ENCODE measurements at regions not wholly inside any gene's neighbourhood (a gene's known extent, or its start where the extent isn't known, plus 50 kb on each side); places are given as distances from the start of the nearest gene placed in this dataset.

DNA sequence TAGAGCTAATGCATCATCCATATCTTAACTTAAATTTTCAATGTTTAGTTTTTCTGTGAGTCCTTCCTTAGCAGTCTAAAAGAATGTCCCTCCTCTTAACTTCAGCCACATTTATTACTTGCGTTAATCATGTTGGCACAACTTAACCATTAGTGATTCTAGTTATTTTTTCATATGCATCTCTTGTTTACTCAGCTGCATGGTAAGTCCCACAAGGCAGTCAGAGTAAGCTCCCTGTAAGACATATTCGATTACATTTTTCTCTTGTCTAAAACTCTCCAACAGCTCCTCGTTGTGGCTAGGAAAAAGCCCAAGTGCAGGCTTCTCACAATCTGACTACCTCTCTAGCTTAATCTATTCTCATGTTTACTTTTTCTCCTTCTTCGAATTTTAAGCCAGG lies 2045.3 kb upstream of the PIK3C3 start:
- H3K27ac ChIP-seq, result no peak overlapping the region
- TF ChIP-seq, protein P1, sequence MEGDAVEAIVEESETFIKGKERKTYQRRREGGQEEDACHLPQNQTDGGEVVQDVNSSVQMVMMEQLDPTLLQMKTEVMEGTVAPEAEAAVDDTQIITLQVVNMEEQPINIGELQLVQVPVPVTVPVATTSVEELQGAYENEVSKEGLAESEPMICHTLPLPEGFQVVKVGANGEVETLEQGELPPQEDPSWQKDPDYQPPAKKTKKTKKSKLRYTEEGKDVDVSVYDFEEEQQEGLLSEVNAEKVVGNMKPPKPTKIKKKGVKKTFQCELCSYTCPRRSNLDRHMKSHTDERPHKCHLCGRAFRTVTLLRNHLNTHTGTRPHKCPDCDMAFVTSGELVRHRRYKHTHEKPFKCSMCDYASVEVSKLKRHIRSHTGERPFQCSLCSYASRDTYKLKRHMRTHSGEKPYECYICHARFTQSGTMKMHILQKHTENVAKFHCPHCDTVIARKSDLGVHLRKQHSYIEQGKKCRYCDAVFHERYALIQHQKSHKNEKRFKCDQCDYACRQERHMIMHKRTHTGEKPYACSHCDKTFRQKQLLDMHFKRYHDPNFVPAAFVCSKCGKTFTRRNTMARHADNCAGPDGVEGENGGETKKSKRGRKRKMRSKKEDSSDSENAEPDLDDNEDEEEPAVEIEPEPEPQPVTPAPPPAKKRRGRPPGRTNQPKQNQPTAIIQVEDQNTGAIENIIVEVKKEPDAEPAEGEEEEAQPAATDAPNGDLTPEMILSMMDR (conservative IDR thresholded peaks at IDR 0.05), result no peak

DNA sequence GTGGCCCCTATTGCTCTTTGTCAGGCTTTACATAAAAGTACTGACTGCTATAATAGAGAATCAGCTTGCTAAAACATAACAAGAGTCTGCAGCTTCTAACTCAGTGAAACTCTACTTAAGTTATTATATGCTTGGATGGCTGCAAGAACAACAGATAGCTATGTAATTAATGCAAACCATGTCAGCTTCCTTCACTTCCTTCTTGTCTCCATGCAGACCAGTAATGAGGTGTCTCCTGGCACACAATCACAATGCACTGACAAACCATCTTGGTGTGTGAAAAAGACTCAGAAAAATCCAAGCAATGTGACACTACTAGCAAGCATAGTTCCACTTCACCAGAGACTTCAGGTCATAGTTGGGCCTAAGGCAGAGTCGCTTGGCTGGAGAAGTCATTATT lies 2068.9 kb upstream of the PIK3C3 start:
- H3K27ac ChIP-seq, result no peak overlapping the region
- TF ChIP-seq, protein P1 (conservative IDR thresholded peaks at IDR 0.05), result no peak

DNA sequence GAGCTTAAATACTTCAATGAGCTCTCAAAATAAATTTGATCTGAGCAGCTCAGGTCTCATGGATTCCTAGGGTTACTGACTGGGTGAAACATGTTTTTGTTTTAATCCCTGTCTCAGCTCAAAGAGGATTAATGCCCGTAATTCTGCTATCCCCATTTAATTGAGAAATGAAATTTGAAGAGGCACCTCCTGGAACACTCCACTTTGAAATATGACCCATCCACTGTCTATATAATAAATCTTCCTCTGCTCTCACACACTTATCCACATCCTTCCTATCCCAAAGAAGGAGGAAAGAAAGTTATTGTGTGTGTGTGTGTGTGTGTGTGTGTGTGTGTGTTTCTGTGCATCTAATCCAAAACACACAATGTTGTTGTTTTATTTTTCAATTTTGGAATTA lies 2082.4 kb upstream of the PIK3C3 start:
- H3K27ac ChIP-seq, result no peak overlapping the region
- TF ChIP-seq, protein P1 (conservative IDR thresholded peaks at IDR 0.05), result no peak

DNA sequence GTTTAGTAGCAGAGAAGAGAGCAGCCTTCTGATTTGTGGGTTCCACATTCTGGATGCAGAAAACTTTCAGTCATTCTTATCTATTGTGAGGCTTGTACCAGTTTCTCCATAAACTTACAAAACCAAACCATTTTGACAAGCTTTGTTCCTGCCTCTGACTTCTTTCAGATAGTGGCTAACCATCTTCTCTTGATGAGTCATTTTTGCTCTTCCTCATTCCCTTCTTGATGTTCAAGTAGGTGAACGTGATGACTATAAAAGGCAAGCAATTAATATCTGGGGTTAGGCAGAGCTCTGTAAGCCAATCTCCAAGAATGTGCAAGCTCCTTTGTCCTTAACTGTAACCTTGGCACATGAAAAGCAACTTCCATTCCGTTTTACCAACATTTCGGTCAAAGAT lies 2083.1 kb upstream of the PIK3C3 start:
- no peak overlapping the region for H3K27ac ChIP-seq
- TF ChIP-seq, protein P1 (conservative IDR thresholded peaks at IDR 0.05), result no peak

DNA sequence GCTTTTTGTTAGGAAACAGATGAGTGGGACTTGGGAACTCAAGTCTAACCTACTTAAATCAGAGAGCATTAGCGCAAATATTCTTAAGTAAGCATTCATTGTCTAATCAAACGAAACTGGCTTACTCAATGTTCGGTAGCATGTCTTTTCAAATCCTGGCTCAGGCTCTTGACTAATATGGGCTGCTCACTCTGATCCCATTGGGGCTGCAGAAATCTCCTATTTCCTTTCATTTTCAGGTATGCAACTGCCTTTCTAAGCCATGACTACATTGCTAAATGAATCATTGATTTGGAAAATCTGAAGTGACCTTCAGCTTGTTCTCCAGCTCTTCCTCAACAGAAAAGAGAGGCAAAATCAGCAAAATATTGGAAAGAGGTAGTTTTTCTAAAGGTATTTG lies 2084.4 kb upstream of the PIK3C3 start:
- H3K27ac ChIP-seq, result no peak overlapping the region
- TF ChIP-seq, protein P1 (conservative IDR thresholded peaks at IDR 0.05), result no peak

DNA sequence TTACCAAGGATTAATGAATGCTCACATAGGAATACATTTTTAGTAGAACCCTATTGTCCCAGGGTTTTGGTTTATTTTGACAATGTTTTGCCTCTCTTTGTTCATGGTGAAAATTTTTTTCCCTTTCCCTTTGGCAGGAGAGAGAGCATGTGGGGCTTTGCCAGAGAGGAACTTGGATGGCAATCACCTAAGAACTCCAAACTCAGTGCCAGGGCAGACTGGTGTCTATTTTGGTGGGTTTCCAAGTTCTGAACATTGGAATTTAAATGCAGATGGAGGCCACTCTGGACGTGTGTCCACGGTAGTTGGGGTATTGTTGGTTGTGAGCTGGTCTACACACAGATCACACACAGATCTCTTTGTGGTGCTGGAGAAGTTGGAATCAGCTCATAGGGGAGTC lies 2091.1 kb upstream of the PIK3C3 start:
- TF ChIP-seq, protein P1 (conservative IDR thresholded peaks at IDR 0.05), result no peak

DNA sequence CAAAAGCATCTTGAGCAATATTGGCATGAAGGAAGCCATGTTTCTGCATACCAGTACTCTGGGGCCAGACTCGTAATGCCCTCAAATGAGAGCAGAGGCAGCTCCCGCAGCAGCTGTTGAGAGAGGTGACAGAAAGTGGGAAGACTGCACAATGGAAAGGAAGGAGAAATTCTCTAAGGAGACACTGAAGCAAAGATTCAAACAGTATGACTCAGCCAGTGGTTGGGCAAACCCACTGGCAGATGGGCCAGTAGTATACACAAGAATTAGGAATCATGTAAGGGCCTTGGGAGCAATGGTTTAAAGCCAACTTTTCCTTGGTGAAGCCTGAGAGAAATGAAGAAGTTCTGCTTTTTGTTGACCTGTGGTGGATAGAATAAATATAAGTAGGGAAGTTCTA lies 2092.7 kb upstream of the PIK3C3 start:
- TF ChIP-seq, protein P1 (conservative IDR thresholded peaks at IDR 0.05), result no peak
- H3K27ac ChIP-seq, result no peak overlapping the region

More for the DNA sequence above, 2091.1 kb upstream of the PIK3C3 start:
- no peak overlapping the region for H3K27ac ChIP-seq

DNA sequence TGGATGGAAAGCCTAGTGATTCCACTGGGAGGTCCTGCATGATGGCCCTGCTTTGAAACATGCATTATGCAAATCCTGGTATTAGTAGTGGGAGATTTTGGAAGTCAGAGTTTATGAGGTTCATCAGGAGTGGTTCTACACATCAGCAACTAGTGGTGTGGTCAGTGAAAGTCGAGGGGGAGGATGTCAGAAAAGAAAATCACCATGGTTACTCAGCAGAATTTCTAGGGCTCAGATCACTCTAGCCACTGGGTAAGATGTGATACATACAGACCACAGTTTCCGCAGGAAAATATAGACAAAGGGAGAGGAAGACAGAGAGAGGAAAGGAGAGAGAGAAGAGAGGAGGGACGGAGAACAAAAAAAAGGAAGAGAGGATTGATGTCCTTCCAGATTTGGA lies 2100.7 kb upstream of the PIK3C3 start:
- TF ChIP-seq, protein P1 (conservative IDR thresholded peaks at IDR 0.05), result no peak
- no peak overlapping the region for H3K27ac ChIP-seq

Data from VCaP (cell line).